SJSA1 (cell line): ENCODE measurements at regions not wholly inside any gene's neighbourhood (a gene's known extent, or its start where the extent isn't known, plus 50 kb on each side); places are given as distances from the start of the nearest gene placed in this dataset.

Experiments used
- DNase-seq, 2 experiments: peaks; one replicate each; pipeline ENCODE4 v3.0.0-alpha.2; 2015 to 2020; ENCODE audit warnings: low spot score in 2 of 2, low read depth in 1 of 2
- H3K27ac ChIP-seq: fragments of 250-450 bp; sonication (Bioruptor Pico); 2 replicates; pipeline ENCODE4 v1.5.1; 2020; ENCODE audit warnings: mild to moderate bottlenecking, moderate library complexity
- H3K27me3 ChIP-seq: fragments of 250-450 bp; sonication (Bioruptor Pico); replicated peaks from 2 replicates; pipeline ENCODE4 v1.5.1; 2020; ENCODE audit warnings: mild to moderate bottlenecking, moderate library complexity
- H3K36me3 ChIP-seq: fragments of 250-450 bp; sonication (Bioruptor Pico); 2 replicates; pipeline ENCODE4 v1.5.1; 2020; ENCODE audit warnings: mild to moderate bottlenecking
- H3K4me1 ChIP-seq: fragments of 250-450 bp; sonication (Bioruptor Pico); replicated peaks from 2 replicates; pipeline ENCODE4 v1.6.1; 2021; ENCODE audit warnings: mild to moderate bottlenecking
- H3K4me3 ChIP-seq: fragments of 250-450 bp; sonication (Bioruptor Pico); 2 replicates; pipeline ENCODE4 v1.5.1; 2020; ENCODE audit warnings: mild to moderate bottlenecking
- H3K9me3 ChIP-seq: fragments of 250-450 bp; sonication (Bioruptor Pico); replicated peaks from 2 replicates; pipeline ENCODE4 v1.5.1; 2020; ENCODE audit warnings: mild to moderate bottlenecking

DNA sequence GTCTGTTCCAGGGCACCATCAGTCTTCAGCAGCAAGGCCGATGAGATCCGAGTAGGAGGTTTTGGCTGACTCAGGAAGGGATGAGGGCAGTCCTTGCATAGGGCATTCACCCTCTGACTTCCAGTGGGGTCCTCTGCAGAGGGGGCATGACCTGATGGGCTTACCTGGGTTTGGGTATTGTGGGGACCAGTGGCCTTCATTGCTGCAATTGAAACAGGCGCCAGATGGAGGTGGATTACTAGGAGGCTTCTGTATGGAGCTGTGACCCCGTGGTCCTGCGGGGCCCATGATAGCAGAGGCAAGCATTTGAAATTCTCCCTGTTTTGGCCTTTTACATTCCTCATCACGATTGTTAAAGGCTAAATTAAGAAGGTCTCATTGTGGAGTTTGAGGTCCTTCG is 2448.7 kb downstream of the TP53TG3F start:
- H3K36me3 ChIP-seq: no peaks in the 10 kb centered on the region
- H3K27ac ChIP-seq: no peak overlapping the region
- no peaks in the 10 kb centered on the region for H3K4me1 ChIP-seq
- no peak overlapping the region for H3K4me3 ChIP-seq
- H3K27me3 ChIP-seq: no peaks in the 10 kb centered on the region
- DNase-seq: no peak
- no peaks in the 10 kb centered on the region for H3K9me3 ChIP-seq

- no peaks in the 10 kb centered on the region for H3K9me3 ChIP-seq
- H3K4me1 ChIP-seq: no peaks in the 10 kb centered on the region
- no peaks in the 10 kb centered on the region for H3K36me3 ChIP-seq
- H3K27ac ChIP-seq: no peak overlapping the region
- H3K27me3 ChIP-seq: no peaks in the 10 kb centered on the region
- DNase-seq: no peak
- H3K4me3 ChIP-seq: no peak overlapping the region
Observed at GRCh38 chr16:35908942-35909341, 2449.5 kb downstream of the TP53TG3F start.

DNA sequence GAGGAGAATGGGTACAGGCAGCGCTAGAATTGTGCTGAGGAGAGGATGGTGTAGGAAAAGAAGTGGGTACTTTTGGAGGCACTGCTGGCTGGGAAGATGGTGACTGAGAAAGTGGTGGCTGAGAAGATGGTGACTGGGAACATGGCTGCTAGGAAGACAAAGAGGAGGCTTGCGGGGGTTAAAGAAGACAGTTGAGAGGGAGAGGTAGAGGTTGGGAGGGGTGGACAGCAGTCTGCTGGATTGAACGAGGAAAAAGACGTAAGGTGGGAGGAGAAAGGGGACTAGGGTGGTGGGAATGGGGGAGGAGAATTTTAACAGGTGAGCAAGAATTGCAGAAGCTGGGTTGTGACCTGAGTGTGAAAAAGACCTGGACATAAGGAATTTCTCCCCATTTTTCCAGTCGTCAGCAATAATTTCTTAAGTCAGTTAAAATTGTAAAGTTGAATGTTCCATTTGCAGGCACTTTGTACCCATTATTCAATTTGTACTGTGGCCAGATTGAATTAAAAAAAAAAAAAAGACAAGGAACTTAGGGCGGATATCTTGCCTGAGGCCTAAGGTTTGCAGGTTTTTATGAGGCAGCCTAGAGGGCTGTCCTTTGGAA is 2450.0 kb downstream of the TP53TG3F start:
- Histone ChIP-seq H3K27ac (no peak overlapping the region), H3K4me3 (no peak overlapping the region), H3K36me3 (no peaks in the 10 kb centered on the region), H3K4me1 (no peaks in the 10 kb centered on the region), H3K9me3 (no peaks in the 10 kb centered on the region), H3K27me3 (no peaks in the 10 kb centered on the region)
- DNase-seq: no peak

DNA sequence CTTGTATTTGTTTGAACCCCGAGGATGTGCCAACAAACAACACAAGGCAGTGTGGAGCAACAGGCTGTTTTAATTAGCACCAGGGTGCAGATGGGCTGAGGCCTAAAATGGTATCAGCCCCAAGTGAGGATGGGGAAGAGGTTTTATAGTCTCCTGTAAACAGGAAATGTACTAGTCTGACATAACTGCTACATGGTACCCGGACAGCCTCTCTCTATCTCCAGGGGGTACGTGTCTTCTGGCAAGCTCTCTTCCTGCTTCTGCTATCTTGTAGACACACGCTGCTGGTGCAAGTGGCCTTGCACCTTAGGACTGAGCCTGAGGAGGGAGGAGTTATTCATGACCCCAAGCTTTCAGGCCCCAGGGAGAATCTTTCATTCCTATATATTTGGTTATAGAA is 2451.0 kb downstream of the TP53TG3F start:
- Histone ChIP-seq H3K27me3 (no peaks in the 10 kb centered on the region), H3K9me3 (no peaks in the 10 kb centered on the region), H3K36me3 (no peaks in the 10 kb centered on the region), H3K4me1 (no peaks in the 10 kb centered on the region), H3K4me3 (no peak overlapping the region), H3K27ac (no peak overlapping the region)
- no peak for DNase-seq

GRCh38 chr16:35911899-35912298 is 2452.5 kb downstream of the TP53TG3F start:
- no peaks in the 10 kb centered on the region for H3K4me1 ChIP-seq
- H3K4me3 ChIP-seq: no peak overlapping the region
- no peaks in the 10 kb centered on the region; the same call in 1 of the 2 replicates for H3K9me3 ChIP-seq
- H3K27me3 ChIP-seq: no peaks in the 10 kb centered on the region
- H3K36me3 ChIP-seq: no peaks in the 10 kb centered on the region
- DNase-seq: no peak
- no peak overlapping the region for H3K27ac ChIP-seq

- no peak overlapping the region for H3K4me3 ChIP-seq
- H3K9me3 ChIP-seq: 0 out of 2 replicates have a peak, but pooled peaks cover 2% of the 10 kb centered on the region
- no peaks in the 10 kb centered on the region for H3K27me3 ChIP-seq
- no peaks in the 10 kb centered on the region for H3K36me3 ChIP-seq
- DNase-seq: no peak
- no peaks in the 10 kb centered on the region for H3K4me1 ChIP-seq
- H3K27ac ChIP-seq: no peak overlapping the region
Observed at GRCh38 chr16:35931722-35932121, 2472.3 kb downstream of the TP53TG3F start.
